Heart left ventricle (tissue), 16 donors: ENCODE measurements at regions not wholly inside any gene's neighbourhood (a gene's known extent, or its start where the extent isn't known, plus 50 kb on each side); places are given as distances from the start of the nearest gene placed in this dataset.

ENCODE experiments used
- ATAC-seq, 4 donors: fragments of 200-7000 bp; cut with Tn5 transposase; one replicate each; pipeline ENCODE4 v1.9.1; 2020 to 2022; ENCODE audit warnings: moderate library complexity in 4 of 4, mild to moderate bottlenecking in 3 of 4, moderate number of reproducible peaks in 1 of 4
- DNase-seq, 5 donors: peaks; one replicate each; pipeline ENCODE4 v3.0.0-alpha.2; 2020
- H3K27ac ChIP-seq, 12 donors: fragments of 200-600 bp; sonication (generic) in 4 of 12; one replicate each; pipeline versions ENCODE4 v1.5.0 to v1.8.0; 2016 to 2022; ENCODE audit warnings: mild to moderate bottlenecking in 2 of 12
- H3K27me3 ChIP-seq, 9 donors: fragments of 200-600 bp; sonication (generic) in 2 of 9; one replicate each; pipeline versions ENCODE4 v1.5.1 to v1.8.0; 2016 to 2022; ENCODE audit warnings: mild to moderate bottlenecking in 3 of 9
- H3K36me3 ChIP-seq, 9 donors: fragments of 200-600 bp; sonication (generic) in 2 of 9; one replicate each; pipeline versions ENCODE4 v1.5.0 to v1.8.0; 2018 to 2022; ENCODE audit warnings: mild to moderate bottlenecking in 2 of 9
- H3K4me1 ChIP-seq, 12 donors: fragments of 200-600 bp; sonication (generic) in 4 of 12; one replicate each; pipeline versions ENCODE4 v1.5.0 to v1.8.0; 2016 to 2022; ENCODE audit warnings: mild to moderate bottlenecking in 3 of 12
- H3K4me3 ChIP-seq, 12 donors: fragments of 200-600 bp; sonication (generic) in 4 of 12; one replicate each; pipeline versions ENCODE4 v1.5.0 to v1.8.0; 2017 to 2022; ENCODE audit warnings: mild to moderate bottlenecking in 9 of 12, moderate library complexity in 4 of 12
- H3K9me3 ChIP-seq, 12 donors: fragments of 200-600 bp; sonication (generic) in 4 of 12; one replicate each; pipeline versions ENCODE4 v1.5.0 to v1.8.0; 2016 to 2022; ENCODE audit warnings: mild to moderate bottlenecking in 1 of 12
- POLR2A ChIP-seq, 2 donors: fragments of 450-650 bp; IDR thresholded peaks; one replicate each; pipeline ENCODE4 v1.6.1; 2017; ENCODE audit warnings: antibody characterized with exemption in 2 of 2, mild to moderate bottlenecking in 2 of 2, moderate library complexity in 2 of 2
- WGBS, 4 donors: extraction: QIAGEN DNeasy Blood & Tissue Kit in 2 of 4; methylation state at CpG; one replicate each; pipeline versions ENCODE4 v1.1.5 to v1.1.7; 2013 to 2018; 5-methylcytosine and 5-hydroxymethylcytosine counted together
- intact Hi-C, 10 donors: fragments of 100-400 bp; cut with DNase I; formaldehyde crosslinking; loops; one replicate each; pipeline versions ENCODE4 v1.11.1 to v1.14.2; 2022
- TF ChIP-seq, protein P1 (sequence below), 12 donors: fragments of 200-600 bp; sonication (generic) in 4 of 12; IDR thresholded peaks; one replicate each; pipeline versions ENCODE4 v1.5.0 to v1.8.0; 2018 to 2022; ENCODE audit warnings: antibody characterized with exemption in 12 of 12, mild to moderate bottlenecking in 5 of 12
- donor health status: ischemic (EF 13 %, LVEDD 7.1; RV severe dilation, severe dysfunction).
- donor health status: healthy with polysubstance abuse.
- donor health status: DM: no; HTN: yes; CAD: no.
- donor health status: DM: no; HTN: no; CAD: no.
- donor health status: ischemic (EF 25% LVEDD 6.9; RV normal size, moderate dysfunction).
- donor health status: ischemic (EF 25% LVEDD 5.7; RV mildly dilated, moderate dysfunction).
- donor health status: healthy.
- donor health status: DM: yes; HTN: yes; CAD: no.
- donor health status: ischemic (EF 35%, LVEDD 5.7; RV mildly dilated, moderate dysfunction).
- donor health status: nonischemic (EF 11% LVEDD 7.7; RV severe dilation, severe dysfunction).
- donor health status: DM: yes; HTN: yes; CAD: no.
- donor health status: PGD.
- donor health status: ischemic (EF 29% LVEDD 5.4; RV normal size, mild dysfunction).
- donor health status: nonischemic (EF 23%, LVEDD 6.1; RV moderate dilation, normal function).

- no peak for TF ChIP-seq POLR2A (IDR thresholded peaks at IDR 0.05)
- TF ChIP-seq, protein P1, sequence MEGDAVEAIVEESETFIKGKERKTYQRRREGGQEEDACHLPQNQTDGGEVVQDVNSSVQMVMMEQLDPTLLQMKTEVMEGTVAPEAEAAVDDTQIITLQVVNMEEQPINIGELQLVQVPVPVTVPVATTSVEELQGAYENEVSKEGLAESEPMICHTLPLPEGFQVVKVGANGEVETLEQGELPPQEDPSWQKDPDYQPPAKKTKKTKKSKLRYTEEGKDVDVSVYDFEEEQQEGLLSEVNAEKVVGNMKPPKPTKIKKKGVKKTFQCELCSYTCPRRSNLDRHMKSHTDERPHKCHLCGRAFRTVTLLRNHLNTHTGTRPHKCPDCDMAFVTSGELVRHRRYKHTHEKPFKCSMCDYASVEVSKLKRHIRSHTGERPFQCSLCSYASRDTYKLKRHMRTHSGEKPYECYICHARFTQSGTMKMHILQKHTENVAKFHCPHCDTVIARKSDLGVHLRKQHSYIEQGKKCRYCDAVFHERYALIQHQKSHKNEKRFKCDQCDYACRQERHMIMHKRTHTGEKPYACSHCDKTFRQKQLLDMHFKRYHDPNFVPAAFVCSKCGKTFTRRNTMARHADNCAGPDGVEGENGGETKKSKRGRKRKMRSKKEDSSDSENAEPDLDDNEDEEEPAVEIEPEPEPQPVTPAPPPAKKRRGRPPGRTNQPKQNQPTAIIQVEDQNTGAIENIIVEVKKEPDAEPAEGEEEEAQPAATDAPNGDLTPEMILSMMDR (IDR thresholded peaks at IDR 0.05) = no peak
- no peak for DNase-seq
- H3K27me3 ChIP-seq = peaks cover 0 to 56% (median 14%) of the 10 kb centered on the region in 9 donors
- WGBS, 4 donors = 76 to 80% (median 78%) methylated on average over 3 of the region's 3 CpGs
- no peak for ATAC-seq
- no peak overlapping the region for H3K4me3 ChIP-seq
- H3K36me3 ChIP-seq = no peaks in the 10 kb centered on the region
- H3K27ac ChIP-seq = no peak overlapping the region
- H3K4me1 ChIP-seq = peaks cover 0 to 4% (median 0%) of the 10 kb centered on the region in 12 donors
- H3K9me3 ChIP-seq = peaks cover 0 to 31% (median 13%) of the 10 kb centered on the region in 12 donors
- intact Hi-C loops = no loop called here
Observed at GRCh38 chr5:73333944-73334703, 114.5 kb downstream of the FOXD1 start.

DNA sequence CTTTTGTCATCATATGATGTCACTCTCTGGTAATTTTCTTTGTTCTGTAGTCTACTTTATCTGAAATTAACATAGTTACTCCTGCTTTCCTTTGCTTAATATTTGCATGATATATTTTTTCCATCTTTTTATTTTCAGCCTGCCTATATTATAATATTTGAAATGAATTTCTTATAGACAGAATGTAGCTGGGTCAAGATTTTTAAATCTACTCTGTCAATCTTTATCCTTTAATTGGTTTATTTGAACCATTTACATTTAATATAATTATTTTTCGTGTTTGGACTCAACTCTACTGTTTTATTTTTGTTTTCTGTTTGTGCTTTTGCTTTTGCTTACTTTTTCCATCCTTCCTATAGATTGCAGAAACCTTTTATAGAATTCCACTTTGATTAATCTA, 118.0 kb downstream of the FOXD1 start:
- 43 to 60% (median 54%) methylated on average over 1 of the region's 1 CpG for WGBS, 4 donors
- Histone ChIP-seq H3K9me3 (peaks cover 0 to 31% (median 13%) of the 10 kb centered on the region in 12 donors), H3K27me3 (peaks cover 0 to 38% (median 4%) of the 10 kb centered on the region in 9 donors), H3K4me3 (no peak overlapping the region), H3K4me1 (no peaks in the 10 kb centered on the region), H3K36me3 (no peaks in the 10 kb centered on the region), H3K27ac (no peak overlapping the region)
- TF ChIP-seq, protein P1 (IDR thresholded peaks at IDR 0.05) = no peak
- TF ChIP-seq POLR2A (IDR thresholded peaks at IDR 0.05) = no peak
- ATAC-seq = no peak
- no peak for DNase-seq
- intact Hi-C loops = no loop called here

DNA sequence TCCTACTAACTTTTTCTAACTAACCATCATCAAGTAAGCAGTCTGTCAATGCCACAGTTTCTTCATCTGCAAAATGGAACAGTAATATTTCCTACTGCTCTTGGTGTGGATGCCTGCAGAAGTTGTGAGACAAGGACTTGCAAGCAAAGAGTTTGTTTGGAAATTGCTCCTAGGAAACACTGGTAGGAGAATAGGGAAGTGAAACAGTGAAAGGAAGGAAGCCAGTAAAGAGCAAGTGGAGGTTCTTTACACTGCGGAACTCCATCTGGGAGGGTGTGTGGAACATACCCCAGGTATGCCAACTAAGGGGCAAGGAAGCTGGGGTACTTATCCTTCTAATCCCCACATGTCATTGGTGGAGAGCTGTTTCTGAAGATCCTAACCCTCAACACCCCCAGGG, 119.9 kb downstream of the FOXD1 start:
- Histone ChIP-seq H3K9me3 (peaks cover 0 to 31% (median 13%) of the 10 kb centered on the region in 12 donors), H3K27ac (no peak overlapping the region), H3K4me1 (no peaks in the 10 kb centered on the region), H3K4me3 (no peak overlapping the region), H3K27me3 (peaks cover 0 to 25% (median 0%) of the 10 kb centered on the region in 9 donors), H3K36me3 (no peaks in the 10 kb centered on the region)
- WGBS, 4 donors = 71 to 85% (median 84%) methylated on average over 1 of the region's 1 CpG
- TF ChIP-seq POLR2A (IDR thresholded peaks at IDR 0.05) = no peak
- TF ChIP-seq, protein P1 (IDR thresholded peaks at IDR 0.05) = no peak
- no peak for ATAC-seq
- no peak for DNase-seq
- intact Hi-C loops = no loop called here

GRCh38 chr5:73327908-73328455, 120.6 kb downstream of the FOXD1 start:
- ATAC-seq (no peak), DNase-seq (no peak)
- intact Hi-C loops = no loop called here
- Histone ChIP-seq H3K9me3 (peaks cover 0 to 31% (median 13%) of the 10 kb centered on the region in 12 donors), H3K27ac (no peak overlapping the region), H3K27me3 (peaks cover 0 to 25% (median under 1%) of the 10 kb centered on the region in 9 donors), H3K36me3 (no peaks in the 10 kb centered on the region), H3K4me3 (no peak overlapping the region), H3K4me1 (no peaks in the 10 kb centered on the region)
- no peak for TF ChIP-seq POLR2A (IDR thresholded peaks at IDR 0.05)
- TF ChIP-seq, protein P1 (IDR thresholded peaks at IDR 0.05) = no peak
- WGBS, 4 donors = 77 to 87% (median 82%) methylated on average over 2 of the region's 2 CpGs
